ENCODE measurements at regions not wholly inside any gene's neighbourhood (a gene's known extent, or its start where the extent isn't known, plus 50 kb on each side); places are given as distances from the start of the nearest gene placed in this dataset.

GRCh38 chr6:15966000-15966520 is 162.8 kb upstream of the MYLIP start:
- BruUV-seq (replicated peaks) = no TSS peak
- H3K79me2 ChIP-seq (ENCODE audit: low read length) = no peaks in the 10 kb centered on the region
- H3F3A ChIP-seq (ENCODE audit: low read length, unreplicated experiment) = no peaks in the 10 kb centered on the region
- ATAC-seq (no peak), DNase-seq (no peak)
- H3K4me1 ChIP-seq (ENCODE audit: insufficient read depth, low read length) = no peaks in the 10 kb centered on the region
- H3K9ac ChIP-seq (ENCODE audit: low read length) = no peak overlapping the region
- H3K27ac ChIP-seq (ENCODE audit: low read length) = no peak overlapping the region
- H3K27me3 ChIP-seq (ENCODE audit: low read length) = no peaks in the 10 kb centered on the region
- no peak overlapping the region for H3K4me3 ChIP-seq (ENCODE audit: low read length)
- no peaks in the 10 kb centered on the region for H3K9me2 ChIP-seq (replicated peaks; ENCODE audit: low read length)
- POLR2A ChIA-PET (ENCODE audit: unreplicated experiment) = no interaction called here
- CTCF ChIA-PET = no interaction called here
- no peaks in the 10 kb centered on the region for H4K20me1 ChIP-seq (ENCODE audit: low read length)
- intact Hi-C loops (cut with micrococcal nuclease) = no loop called here
- no peak overlapping the region for H3K4me2 ChIP-seq (ENCODE audit: low read length)
- no peaks in the 10 kb centered on the region for H3K9me3 ChIP-seq (ENCODE audit: low read length)
- TF ChIP-seq CTCF (conservative IDR thresholded peaks at IDR 0.05; ENCODE audit: low read depth, low read length) = no peak
- no peak for TF ChIP-seq EZH2phosphoT487 (IDR thresholded peaks at IDR 0.05; ENCODE audit: borderline replicate concordance, low read length)
- no peak for TF ChIP-seq EZH2 (IDR thresholded peaks at IDR 0.05; ENCODE audit: low read length, unreplicated experiment)
- H3K36me3 ChIP-seq (ENCODE audit: low read depth, low read length) = no peaks in the 10 kb centered on the region
- no peak overlapping the region for H2AFZ ChIP-seq (ENCODE audit: low read length)

- Histone ChIP-seq H2AFZ (ENCODE audit: low read length) (no peak overlapping the region), H3K9me2 (replicated peaks; ENCODE audit: low read length) (no peaks in the 10 kb centered on the region), H3K4me1 (ENCODE audit: insufficient read depth, low read length) (no peaks in the 10 kb centered on the region), H3K4me2 (ENCODE audit: low read length) (no peak overlapping the region), H3K27me3 (ENCODE audit: low read length) (no peaks in the 10 kb centered on the region), H3K9me3 (ENCODE audit: low read length) (no peaks in the 10 kb centered on the region), H4K20me1 (ENCODE audit: low read length) (no peaks in the 10 kb centered on the region), H3K79me2 (ENCODE audit: low read length) (no peaks in the 10 kb centered on the region), H3K9ac (ENCODE audit: low read length) (no peak overlapping the region), H3K36me3 (ENCODE audit: low read depth, low read length) (no peaks in the 10 kb centered on the region), H3K27ac (ENCODE audit: low read length) (no peak overlapping the region), H3K4me3 (ENCODE audit: low read length) (no peak overlapping the region), H3F3A (ENCODE audit: low read length, unreplicated experiment) (no peaks in the 10 kb centered on the region)
- DNase-seq (peak; percentile 13), ATAC-seq (no peak)
- ChIA-PET CTCF (no interaction called here), POLR2A (ENCODE audit: unreplicated experiment) (no interaction called here)
- no TSS peak for BruUV-seq (replicated peaks)
- intact Hi-C loops (cut with micrococcal nuclease) = no loop called here
- TF ChIP-seq CTCF (conservative IDR thresholded peaks at IDR 0.05; ENCODE audit: low read depth, low read length) (no peak), EZH2 (IDR thresholded peaks at IDR 0.05; ENCODE audit: low read length, unreplicated experiment) (no peak), EZH2phosphoT487 (IDR thresholded peaks at IDR 0.05; ENCODE audit: borderline replicate concordance, low read length) (no peak)
These were observed 166.5 kb upstream of the MYLIP start for GRCh38 chr6:15962449-15962764.

- intact Hi-C loops (cut with micrococcal nuclease) = no loop called here
- TF ChIP-seq CTCF (conservative IDR thresholded peaks at IDR 0.05; ENCODE audit: low read depth, low read length) (no peak), EZH2 (IDR thresholded peaks at IDR 0.05; ENCODE audit: low read length, unreplicated experiment) (no peak), EZH2phosphoT487 (IDR thresholded peaks at IDR 0.05; ENCODE audit: borderline replicate concordance, low read length) (no peak)
- Histone ChIP-seq H3K27me3 (ENCODE audit: low read length) (no peaks in the 10 kb centered on the region), H3K9me2 (replicated peaks; ENCODE audit: low read length) (no peaks in the 10 kb centered on the region), H3K4me3 (ENCODE audit: low read length) (no peak overlapping the region), H3K36me3 (ENCODE audit: low read depth, low read length) (no peaks in the 10 kb centered on the region), H3K9ac (ENCODE audit: low read length) (no peak overlapping the region), H3K79me2 (ENCODE audit: low read length) (no peaks in the 10 kb centered on the region), H3K27ac (ENCODE audit: low read length) (no peak overlapping the region), H3K4me1 (ENCODE audit: insufficient read depth, low read length) (no peaks in the 10 kb centered on the region), H3F3A (ENCODE audit: low read length, unreplicated experiment) (no peaks in the 10 kb centered on the region), H3K9me3 (ENCODE audit: low read length) (no peaks in the 10 kb centered on the region), H4K20me1 (ENCODE audit: low read length) (no peaks in the 10 kb centered on the region), H3K4me2 (ENCODE audit: low read length) (no peak overlapping the region), H2AFZ (ENCODE audit: low read length) (no peak overlapping the region)
- POLR2A ChIA-PET (ENCODE audit: unreplicated experiment) = no interaction called here
- CTCF ChIA-PET = no interaction called here
- no peak for DNase-seq
- no TSS peak for BruUV-seq (replicated peaks)
- ATAC-seq = no peak
These were observed 167.0 kb upstream of the MYLIP start for GRCh38 chr6:15961635-15962448.
